ENCODE measurements at regions not wholly inside any gene's neighbourhood (a gene's known extent, or its start where the extent isn't known, plus 50 kb on each side); places are given as distances from the start of the nearest gene placed in this dataset.

GRCh38 chr2:142472382-142472781 lies 341.6 kb upstream of the LRP1B start:
- DNase-seq (ENCODE audit: low read depth, low spot score) (no peak), ATAC-seq (no peak)
- Histone ChIP-seq H3K27ac (ENCODE audit: low read length) (no peak overlapping the region), H3K27me3 (ENCODE audit: control insufficient read depth, insufficient read depth, low read length) (no peaks in the 10 kb centered on the region), H3K4me3 (ENCODE audit: low read depth in 2 of 2, low read length in 2 of 2) (no peak overlapping the region), H3K9me3 (ENCODE audit: control insufficient read depth, insufficient read depth, low read depth, low read length) (no peaks in the 10 kb centered on the region), H3K36me3 (ENCODE audit: control insufficient read depth, insufficient read depth, low read length) (no peaks in the 10 kb centered on the region), H3K4me1 (ENCODE audit: control insufficient read depth, insufficient read depth, low read length) (no peaks in the 10 kb centered on the region)
- ChIA-PET CTCF (no interaction called here), POLR2A (no interaction called here)
- intact Hi-C loops (cut with micrococcal nuclease; ENCODE audit: unreplicated experiment) = no loop called here
- BruUV-seq (replicated peaks) = no TSS peak
- in situ Hi-C loops (cut with HindIII; ENCODE audit: low pct_unique_long_range_greater_than_20kb, low sequenced_read_pairs) = no loop called here
- no peak for TF ChIP-seq SIN3A (IDR thresholded peaks at IDR 0.05; ENCODE audit: borderline replicate concordance, insufficient read depth, low read depth, low read length)
- TF ChIP-seq CTCF (IDR thresholded peaks at IDR 0.05) = no peak
- no peak for TF ChIP-seq TCF7L2 (IDR thresholded peaks at IDR 0.05; ENCODE audit: low read depth, low read length)
- TF ChIP-seq, protein P1, sequence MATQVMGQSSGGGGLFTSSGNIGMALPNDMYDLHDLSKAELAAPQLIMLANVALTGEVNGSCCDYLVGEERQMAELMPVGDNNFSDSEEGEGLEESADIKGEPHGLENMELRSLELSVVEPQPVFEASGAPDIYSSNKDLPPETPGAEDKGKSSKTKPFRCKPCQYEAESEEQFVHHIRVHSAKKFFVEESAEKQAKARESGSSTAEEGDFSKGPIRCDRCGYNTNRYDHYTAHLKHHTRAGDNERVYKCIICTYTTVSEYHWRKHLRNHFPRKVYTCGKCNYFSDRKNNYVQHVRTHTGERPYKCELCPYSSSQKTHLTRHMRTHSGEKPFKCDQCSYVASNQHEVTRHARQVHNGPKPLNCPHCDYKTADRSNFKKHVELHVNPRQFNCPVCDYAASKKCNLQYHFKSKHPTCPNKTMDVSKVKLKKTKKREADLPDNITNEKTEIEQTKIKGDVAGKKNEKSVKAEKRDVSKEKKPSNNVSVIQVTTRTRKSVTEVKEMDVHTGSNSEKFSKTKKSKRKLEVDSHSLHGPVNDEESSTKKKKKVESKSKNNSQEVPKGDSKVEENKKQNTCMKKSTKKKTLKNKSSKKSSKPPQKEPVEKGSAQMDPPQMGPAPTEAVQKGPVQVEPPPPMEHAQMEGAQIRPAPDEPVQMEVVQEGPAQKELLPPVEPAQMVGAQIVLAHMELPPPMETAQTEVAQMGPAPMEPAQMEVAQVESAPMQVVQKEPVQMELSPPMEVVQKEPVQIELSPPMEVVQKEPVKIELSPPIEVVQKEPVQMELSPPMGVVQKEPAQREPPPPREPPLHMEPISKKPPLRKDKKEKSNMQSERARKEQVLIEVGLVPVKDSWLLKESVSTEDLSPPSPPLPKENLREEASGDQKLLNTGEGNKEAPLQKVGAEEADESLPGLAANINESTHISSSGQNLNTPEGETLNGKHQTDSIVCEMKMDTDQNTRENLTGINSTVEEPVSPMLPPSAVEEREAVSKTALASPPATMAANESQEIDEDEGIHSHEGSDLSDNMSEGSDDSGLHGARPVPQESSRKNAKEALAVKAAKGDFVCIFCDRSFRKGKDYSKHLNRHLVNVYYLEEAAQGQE (IDR thresholded peaks at IDR 0.05; ENCODE audit: insufficient read depth in 1 of 2, low read depth in 2 of 2, low read length in 1 of 2) = no peak
- no peak for TF ChIP-seq POLR2AphosphoS5 (IDR thresholded peaks at IDR 0.05; ENCODE audit: low read depth, low read length)

- Histone ChIP-seq H3K4me1 (ENCODE audit: control insufficient read depth, insufficient read depth, low read length) (no peaks in the 10 kb centered on the region), H3K27ac (ENCODE audit: low read length) (no peak overlapping the region), H3K36me3 (ENCODE audit: control insufficient read depth, insufficient read depth, low read length) (no peaks in the 10 kb centered on the region), H3K9me3 (ENCODE audit: control insufficient read depth, insufficient read depth, low read depth, low read length) (no peaks in the 10 kb centered on the region), H3K4me3 (ENCODE audit: low read depth in 2 of 2, low read length in 2 of 2) (no peak overlapping the region), H3K27me3 (ENCODE audit: control insufficient read depth, insufficient read depth, low read length) (no peaks in the 10 kb centered on the region)
- CTCF ChIA-PET = no interaction called here
- POLR2A ChIA-PET = no interaction called here
- BruUV-seq (replicated peaks) = no TSS peak
- DNase-seq (ENCODE audit: low read depth, low spot score) = no peak
- intact Hi-C loops (cut with micrococcal nuclease; ENCODE audit: unreplicated experiment) (no loop called here), in situ Hi-C loops (cut with HindIII; ENCODE audit: low pct_unique_long_range_greater_than_20kb, low sequenced_read_pairs) (no loop called here)
- no peak for ATAC-seq
- TF ChIP-seq SIN3A (IDR thresholded peaks at IDR 0.05; ENCODE audit: borderline replicate concordance, insufficient read depth, low read depth, low read length) (no peak), POLR2AphosphoS5 (IDR thresholded peaks at IDR 0.05; ENCODE audit: low read depth, low read length) (no peak), CTCF (IDR thresholded peaks at IDR 0.05) (no peak), TCF7L2 (IDR thresholded peaks at IDR 0.05; ENCODE audit: low read depth, low read length) (no peak)
- TF ChIP-seq, protein P1 (IDR thresholded peaks at IDR 0.05; ENCODE audit: insufficient read depth in 1 of 2, low read depth in 2 of 2, low read length in 1 of 2) = no peak
Measured at GRCh38 chr2:142467321-142467720, 336.5 kb upstream of the LRP1B start.
